Liver (tissue), 3 donors: ENCODE measurements at regions not wholly inside any gene's neighbourhood (a gene's known extent, or its start where the extent isn't known, plus 50 kb on each side); places are given as distances from the start of the nearest gene placed in this dataset.

Experiments used
- HNF4A ChIP-seq, 2 donors: conservative IDR thresholded peaks; 2 replicates each; pipeline ENCODE4 v1.6.1; 2016; ENCODE audit warnings: antibody characterized with exemption in 2 of 2, mild to moderate bottlenecking in 2 of 2
- JUND ChIP-seq, 2 donors: IDR thresholded peaks; 2 replicates each; pipeline ENCODE4 v1.6.1; 2016; ENCODE audit warnings: antibody characterized with exemption in 2 of 2
- RAD21 ChIP-seq, 2 donors: IDR thresholded peaks; 2 replicates each; pipeline ENCODE4 v1.6.1; 2016; ENCODE audit warnings: antibody characterized with exemption in 2 of 2, mild to moderate bottlenecking in 2 of 2
- SP1 ChIP-seq: IDR thresholded peaks from 2 replicates; pipeline ENCODE4 v1.6.1; 2018; ENCODE audit warnings: antibody characterized with exemption, mild to moderate bottlenecking
- TAF1 ChIP-seq: conservative IDR thresholded peaks from 2 replicates; pipeline ENCODE4 v1.6.1; 2016; ENCODE audit warnings: antibody characterized with exemption, mild to moderate bottlenecking
- YY1 ChIP-seq: IDR thresholded peaks from 2 replicates; pipeline ENCODE4 v1.6.1; 2016; ENCODE audit warnings: antibody characterized with exemption, mild to moderate bottlenecking
- TF ChIP-seq, protein P1 (sequence below): fragments of 150-350 bp; IDR thresholded peaks from 2 replicates; pipeline ENCODE4 v1.5.1; 2017; ENCODE audit warnings: improper control_type of control experiment, low read depth, low read length; ENCODE audit not compliant: missing input control
- TF ChIP-seq, protein P2 (sequence below): IDR thresholded peaks from 2 replicates; pipeline ENCODE4 v1.6.1; 2016; ENCODE audit warnings: antibody characterized with exemption
- TF ChIP-seq, protein P3 (sequence below): IDR thresholded peaks from 2 replicates; pipeline ENCODE4 v1.6.1; 2016; ENCODE audit warnings: antibody characterized with exemption
- donor health status: healthy.
- donor health status: healthy.

DNA sequence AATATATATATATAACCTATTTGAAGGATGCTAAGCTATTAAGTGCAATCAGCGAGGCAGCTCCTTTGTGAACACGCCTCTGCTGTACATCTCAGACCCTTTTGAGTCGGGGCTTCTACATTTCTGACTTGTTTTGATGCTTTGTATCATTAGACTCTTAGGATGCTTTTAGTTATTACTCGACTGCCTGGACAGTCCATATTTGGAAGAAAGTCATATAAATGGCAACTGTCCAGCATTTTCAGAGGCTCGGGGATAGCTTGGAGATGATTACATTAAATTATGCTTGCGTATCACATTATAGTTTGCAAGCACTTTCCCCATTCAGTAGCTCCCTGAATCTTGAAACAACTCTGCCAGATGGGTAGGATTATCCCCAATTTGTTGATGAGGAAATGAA is 257.9 kb downstream of the PTEN start:
- no peak for TF ChIP-seq HNF4A (conservative IDR thresholded peaks at IDR 0.05)
- TF ChIP-seq, protein P1, sequence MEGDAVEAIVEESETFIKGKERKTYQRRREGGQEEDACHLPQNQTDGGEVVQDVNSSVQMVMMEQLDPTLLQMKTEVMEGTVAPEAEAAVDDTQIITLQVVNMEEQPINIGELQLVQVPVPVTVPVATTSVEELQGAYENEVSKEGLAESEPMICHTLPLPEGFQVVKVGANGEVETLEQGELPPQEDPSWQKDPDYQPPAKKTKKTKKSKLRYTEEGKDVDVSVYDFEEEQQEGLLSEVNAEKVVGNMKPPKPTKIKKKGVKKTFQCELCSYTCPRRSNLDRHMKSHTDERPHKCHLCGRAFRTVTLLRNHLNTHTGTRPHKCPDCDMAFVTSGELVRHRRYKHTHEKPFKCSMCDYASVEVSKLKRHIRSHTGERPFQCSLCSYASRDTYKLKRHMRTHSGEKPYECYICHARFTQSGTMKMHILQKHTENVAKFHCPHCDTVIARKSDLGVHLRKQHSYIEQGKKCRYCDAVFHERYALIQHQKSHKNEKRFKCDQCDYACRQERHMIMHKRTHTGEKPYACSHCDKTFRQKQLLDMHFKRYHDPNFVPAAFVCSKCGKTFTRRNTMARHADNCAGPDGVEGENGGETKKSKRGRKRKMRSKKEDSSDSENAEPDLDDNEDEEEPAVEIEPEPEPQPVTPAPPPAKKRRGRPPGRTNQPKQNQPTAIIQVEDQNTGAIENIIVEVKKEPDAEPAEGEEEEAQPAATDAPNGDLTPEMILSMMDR: no peak
- no peak for TF ChIP-seq YY1
- TF ChIP-seq RAD21 (IDR thresholded peaks at IDR 0.05): no peak
- no peak for TF ChIP-seq TAF1
- TF ChIP-seq, protein P2, sequence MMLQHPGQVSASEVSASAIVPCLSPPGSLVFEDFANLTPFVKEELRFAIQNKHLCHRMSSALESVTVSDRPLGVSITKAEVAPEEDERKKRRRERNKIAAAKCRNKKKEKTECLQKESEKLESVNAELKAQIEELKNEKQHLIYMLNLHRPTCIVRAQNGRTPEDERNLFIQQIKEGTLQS: no peak
- no peak for TF ChIP-seq JUND (IDR thresholded peaks at IDR 0.05)
- TF ChIP-seq, protein P3, sequence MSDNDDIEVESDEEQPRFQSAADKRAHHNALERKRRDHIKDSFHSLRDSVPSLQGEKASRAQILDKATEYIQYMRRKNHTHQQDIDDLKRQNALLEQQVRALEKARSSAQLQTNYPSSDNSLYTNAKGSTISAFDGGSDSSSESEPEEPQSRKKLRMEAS: no peak
- no peak for TF ChIP-seq SP1
